ENCODE measurements at regions not wholly inside any gene's neighbourhood (a gene's known extent, or its start where the extent isn't known, plus 50 kb on each side); places are given as distances from the start of the nearest gene placed in this dataset.

DNA sequence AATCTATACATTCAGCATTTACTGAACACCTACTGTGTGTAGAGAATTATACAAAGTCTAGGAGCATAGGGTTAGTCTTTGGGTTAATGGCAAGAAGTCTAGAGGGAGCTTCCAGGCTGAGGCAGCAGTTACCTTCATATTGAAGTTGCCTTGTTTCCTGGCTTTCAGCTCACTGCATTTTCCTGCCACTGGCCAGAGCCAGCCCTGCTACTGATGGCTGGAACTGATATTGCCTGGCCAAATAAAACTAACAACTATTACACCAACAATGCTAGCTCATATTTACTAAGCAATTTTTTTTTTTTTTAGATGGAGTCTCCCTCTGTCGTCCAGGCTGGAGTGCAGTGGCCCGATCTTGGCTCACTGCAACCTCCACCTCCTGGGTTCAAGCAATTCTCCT is 165.7 kb upstream of the ITGB1 start:
- no peak for TF ChIP-seq POLR2AphosphoS5 (IDR thresholded peaks at IDR 0.05; ENCODE audit: low read depth, low read length)
- TF ChIP-seq SIN3A (IDR thresholded peaks at IDR 0.05; ENCODE audit: borderline replicate concordance, insufficient read depth, low read length) = no peak
- TF ChIP-seq FOXP2 (optimal IDR thresholded peaks at IDR 0.05; ENCODE audit: borderline replicate concordance, extremely low read depth, extremely low read length, insufficient read depth) = no peak
- TF ChIP-seq, protein P1, sequence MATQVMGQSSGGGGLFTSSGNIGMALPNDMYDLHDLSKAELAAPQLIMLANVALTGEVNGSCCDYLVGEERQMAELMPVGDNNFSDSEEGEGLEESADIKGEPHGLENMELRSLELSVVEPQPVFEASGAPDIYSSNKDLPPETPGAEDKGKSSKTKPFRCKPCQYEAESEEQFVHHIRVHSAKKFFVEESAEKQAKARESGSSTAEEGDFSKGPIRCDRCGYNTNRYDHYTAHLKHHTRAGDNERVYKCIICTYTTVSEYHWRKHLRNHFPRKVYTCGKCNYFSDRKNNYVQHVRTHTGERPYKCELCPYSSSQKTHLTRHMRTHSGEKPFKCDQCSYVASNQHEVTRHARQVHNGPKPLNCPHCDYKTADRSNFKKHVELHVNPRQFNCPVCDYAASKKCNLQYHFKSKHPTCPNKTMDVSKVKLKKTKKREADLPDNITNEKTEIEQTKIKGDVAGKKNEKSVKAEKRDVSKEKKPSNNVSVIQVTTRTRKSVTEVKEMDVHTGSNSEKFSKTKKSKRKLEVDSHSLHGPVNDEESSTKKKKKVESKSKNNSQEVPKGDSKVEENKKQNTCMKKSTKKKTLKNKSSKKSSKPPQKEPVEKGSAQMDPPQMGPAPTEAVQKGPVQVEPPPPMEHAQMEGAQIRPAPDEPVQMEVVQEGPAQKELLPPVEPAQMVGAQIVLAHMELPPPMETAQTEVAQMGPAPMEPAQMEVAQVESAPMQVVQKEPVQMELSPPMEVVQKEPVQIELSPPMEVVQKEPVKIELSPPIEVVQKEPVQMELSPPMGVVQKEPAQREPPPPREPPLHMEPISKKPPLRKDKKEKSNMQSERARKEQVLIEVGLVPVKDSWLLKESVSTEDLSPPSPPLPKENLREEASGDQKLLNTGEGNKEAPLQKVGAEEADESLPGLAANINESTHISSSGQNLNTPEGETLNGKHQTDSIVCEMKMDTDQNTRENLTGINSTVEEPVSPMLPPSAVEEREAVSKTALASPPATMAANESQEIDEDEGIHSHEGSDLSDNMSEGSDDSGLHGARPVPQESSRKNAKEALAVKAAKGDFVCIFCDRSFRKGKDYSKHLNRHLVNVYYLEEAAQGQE (IDR thresholded peaks at IDR 0.05; ENCODE audit: insufficient read depth in 1 of 2, low read depth in 2 of 2, low read length in 2 of 2) = no peak
